HCT116 (cell line): ENCODE measurements at regions not wholly inside any gene's neighbourhood (a gene's known extent, or its start where the extent isn't known, plus 50 kb on each side); places are given as distances from the start of the nearest gene placed in this dataset.
"Not testable (repeated sequence)": the region's sequence is repeated elsewhere in the genome, so short reads cannot be mapped to it uniquely, and the experiment has no call there.

Experiments
- ATAC-seq: fragments of 200-7000 bp; cut with Tn5 transposase; 2 replicates; pipeline ENCODE4 v1.9.1; 2020; ENCODE audit warnings: mild to moderate bottlenecking, moderate library complexity
- BruUV-seq: library from RNA; stranded (reverse); fragments of 400-500 nt; replicated peaks from 2 replicates; lab custom pipeline; 2021; lab: Mats Ljungman, UMichigan
- CTCF ChIA-PET: fragments of 300-600 bp; sonication (Branson Sonifier 250); formaldehyde crosslinking; loops from one replicate; lab custom pipeline; 2021; ENCODE audit warnings: antibody characterized with exemption; lab: Charles Lee
- POLR2A ChIA-PET: fragments of 300-600, 350-600 bp; sonication (Branson Sonifier 250); formaldehyde crosslinking; loops from one replicate; lab custom pipeline; 2021; ENCODE audit warnings: antibody characterized with exemption; lab: Charles Lee
- RAD21 ChIA-PET, 2 experiments: fragments of 300-600 bp; sonication (Branson Sonifier 250); formaldehyde crosslinking; loops; one replicate each; lab custom pipeline; 2023; ENCODE audit warnings: low total read pairs in 2 of 2; ENCODE audit not compliant: uncharacterized antibody in 2 of 2, unreplicated experiment in 2 of 2, low non-redundant PET in 1 of 2; lab: Charles Lee
- DNase-seq: peaks from one replicate; pipeline ENCODE4 v3.0.0-alpha.2; 2010; ENCODE audit warnings: low read depth, low spot score
- H2AFZ ChIP-seq: fragments of 200-600 bp; shearing (Covaris generic), sonication (generic); 2 replicates; pipeline ENCODE4 v1.6.1; 2017; ENCODE audit warnings: low read depth, mixed run types, mixed read lengths, antibody characterized with exemption, low read length; ENCODE audit not compliant: poor library complexity, severe bottlenecking
- H3K27ac ChIP-seq: 2 replicates; pipeline ENCODE4 v1.5.1; 2012; ENCODE audit warnings: low read depth, low read length
- H3K27me3 ChIP-seq: fragments of 200-600 bp; sonication (generic); 2 replicates; pipeline ENCODE4 v1.6.1; 2016; ENCODE audit warnings: mixed run types, low read length, mixed read lengths; ENCODE audit not compliant: insufficient read depth
- H3K36me3 ChIP-seq, 2 experiments: fragments of 200-500 bp in 1 of 2; fragments of 200-600 bp in 1 of 2; sonication (Bioruptor generic) in 1 of 2; sonication (generic) in 1 of 2; 2 replicates each; pipeline versions ENCODE4 v1.5.1 to v1.6.1; 2014 to 2016; ENCODE audit warnings: low read length in 2 of 2, inconsistent platforms in 1 of 2, mixed read lengths in 1 of 2, mixed run types in 1 of 2; ENCODE audit not compliant: insufficient read depth in 2 of 2, control insufficient read depth in 1 of 2
- H3K4me1 ChIP-seq, 2 experiments: fragments of 200-600 bp in 1 of 2; sonication (generic) in 1 of 2; 2 replicates each; pipeline versions ENCODE4 v1.5.1 to v1.6.1; 2012 to 2017; ENCODE audit warnings: low read length in 2 of 2, inconsistent platforms in 1 of 2, mild to moderate bottlenecking in 1 of 2, mixed read lengths in 1 of 2, mixed run types in 1 of 2, moderate library complexity in 1 of 2; ENCODE audit not compliant: insufficient read depth in 2 of 2, control insufficient read depth in 1 of 2
- H3K4me2 ChIP-seq: fragments of 200-600 bp; sonication (generic); 2 replicates; pipeline ENCODE4 v1.6.1; 2017; ENCODE audit warnings: mixed run types, low read length, mixed read lengths
- H3K4me3 ChIP-seq, 2 experiments: fragments of 200-600 bp in 1 of 2; sonication (generic) in 1 of 2; replicated peaks in 1 of 2; 2 replicates each; pipeline ENCODE4 v1.5.1; 2011 to 2016; ENCODE audit warnings: low read length in 2 of 2, control low read depth in 1 of 2, low read depth in 1 of 2, mild to moderate bottlenecking in 1 of 2, mixed read lengths in 1 of 2, mixed run types in 1 of 2
- H3K79me2 ChIP-seq: fragments of 200-600 bp; sonication (generic); 2 replicates; pipeline ENCODE4 v1.6.1; 2017; ENCODE audit warnings: mild to moderate bottlenecking, mixed run types, low read length, moderate library complexity, mixed read lengths; ENCODE audit not compliant: insufficient read depth
- H3K9ac ChIP-seq: fragments of 200-600 bp; sonication (generic); 2 replicates; pipeline ENCODE4 v1.6.1; 2016; ENCODE audit warnings: low read length, mixed read lengths
- H3K9me2 ChIP-seq: fragments of 200-600 bp; sonication (generic), shearing (Covaris generic); 2 replicates; pipeline ENCODE4 v1.6.1; 2017; ENCODE audit warnings: mixed run types, mild to moderate bottlenecking, moderate library complexity; ENCODE audit not compliant: insufficient read depth
- H3K9me3 ChIP-seq, 2 experiments: fragments of 200-500 bp in 1 of 2; fragments of 200-600 bp in 1 of 2; sonication (Bioruptor generic) in 1 of 2; sonication (generic) in 1 of 2; 2 replicates each; pipeline ENCODE4 v1.6.1; 2014 to 2017; ENCODE audit warnings: low read length in 2 of 2, mixed read lengths in 2 of 2, inconsistent platforms in 1 of 2, low read depth in 1 of 2, mild to moderate bottlenecking in 1 of 2, mixed run types in 1 of 2, moderate library complexity in 1 of 2; ENCODE audit not compliant: control insufficient read depth in 1 of 2, insufficient read depth in 1 of 2
- H4K20me1 ChIP-seq: fragments of 200-600 bp; sonication (generic), shearing (Covaris generic); 2 replicates; pipeline ENCODE4 v1.6.1; 2017; ENCODE audit warnings: mixed run types, mild to moderate bottlenecking, moderate library complexity; ENCODE audit not compliant: insufficient read depth
- EZH2 ChIP-seq: fragments of 200-600 bp; sonication (generic); IDR thresholded peaks from 2 replicates; pipeline ENCODE4 v1.6.1; 2017; ENCODE audit warnings: antibody characterized with exemption, mixed run types
- SIN3A ChIP-seq: IDR thresholded peaks from 2 replicates; pipeline ENCODE4 v1.6.1; 2012; ENCODE audit warnings: low read depth
- YY1 ChIP-seq: IDR thresholded peaks from 2 replicates; pipeline ENCODE4 v1.6.1; 2011; ENCODE audit warnings: low read length, low read depth, moderate library complexity, mild to moderate bottlenecking; ENCODE audit not compliant: insufficient replicate concordance; ENCODE audit errors: extremely low read depth
- intact Hi-C: fragments of 100-400 bp; cut with micrococcal nuclease; formaldehyde crosslinking; loops from 2 replicates; pipeline ENCODE4 v1.10.0; 2022

GRCh38 chr5:25295067-25295466, 650.3 kb upstream of the CDH10 start (continued):
- TF ChIP-seq EZH2: no peak

DNA sequence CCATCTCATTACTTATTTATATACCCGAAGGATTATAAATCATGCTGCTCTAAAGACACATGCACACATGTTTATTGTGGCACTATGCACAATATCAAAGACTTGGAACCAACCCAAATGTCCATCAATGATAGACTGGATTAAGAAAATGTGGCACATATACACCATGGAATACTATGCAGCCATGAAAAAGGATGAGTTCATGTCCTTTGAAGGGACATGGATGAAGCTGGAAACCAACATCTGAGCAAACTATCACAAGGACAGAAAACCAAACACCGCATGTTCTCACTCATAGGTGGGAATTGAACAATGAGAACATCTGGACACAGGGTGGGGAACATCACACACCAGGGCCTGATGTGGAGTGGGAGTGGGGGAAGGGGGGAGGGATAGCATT, 645.0 kb upstream of the CDH10 start:
- H3K9me3 ChIP-seq: peaks cover 12 to 29% of the 10 kb centered on the region in 2 experiments
- DNase-seq, ATAC-seq, H3K4me1 ChIP-seq, H3K9ac ChIP-seq, H3K27me3 ChIP-seq, H4K20me1 ChIP-seq, CTCF ChIA-PET, BruUV-seq, H3K79me2 ChIP-seq, POLR2A ChIA-PET, H3K4me2 ChIP-seq, RAD21 ChIA-PET, H3K9me2 ChIP-seq, H2AFZ ChIP-seq, H3K27ac ChIP-seq, H3K4me3 ChIP-seq, H3K36me3 ChIP-seq, intact Hi-C loops: not testable (repeated sequence)

GRCh38 chr5:25286319-25286718, 641.5 kb upstream of the CDH10 start:
- Histone ChIP-seq H3K4me3 (no peak overlapping the region), H3K27me3 (no peaks in the 10 kb centered on the region), H3K27ac (no peak overlapping the region), H3K9me2 (no peaks in the 10 kb centered on the region), H3K36me3 (no peaks in the 10 kb centered on the region), H3K9ac (no peak overlapping the region), H3K79me2 (no peaks in the 10 kb centered on the region), H3K9me3 (peaks cover 9 to 26% of the 10 kb centered on the region in 2 experiments; a peak in 3 of 4 replicates), H4K20me1 (no peaks in the 10 kb centered on the region), H3K4me1 (no peaks in the 10 kb centered on the region), H2AFZ (no peak overlapping the region), H3K4me2 (no peak overlapping the region)
- no TSS peak for BruUV-seq
- intact Hi-C loops: no loop called here
- CTCF ChIA-PET: no interaction called here
- no peak for DNase-seq
- RAD21 ChIA-PET: no interaction called here
- POLR2A ChIA-PET: no interaction called here
- TF ChIP-seq YY1 (no peak), SIN3A (no peak)
- ATAC-seq: no peak
